ENCODE measurements at regions not wholly inside any gene's neighbourhood (a gene's known extent, or its start where the extent isn't known, plus 50 kb on each side); places are given as distances from the start of the nearest gene placed in this dataset.
"Not testable (repeated sequence)": the region's sequence is repeated elsewhere in the genome, so short reads cannot be mapped to it uniquely, and the experiment has no call there.

DNA sequence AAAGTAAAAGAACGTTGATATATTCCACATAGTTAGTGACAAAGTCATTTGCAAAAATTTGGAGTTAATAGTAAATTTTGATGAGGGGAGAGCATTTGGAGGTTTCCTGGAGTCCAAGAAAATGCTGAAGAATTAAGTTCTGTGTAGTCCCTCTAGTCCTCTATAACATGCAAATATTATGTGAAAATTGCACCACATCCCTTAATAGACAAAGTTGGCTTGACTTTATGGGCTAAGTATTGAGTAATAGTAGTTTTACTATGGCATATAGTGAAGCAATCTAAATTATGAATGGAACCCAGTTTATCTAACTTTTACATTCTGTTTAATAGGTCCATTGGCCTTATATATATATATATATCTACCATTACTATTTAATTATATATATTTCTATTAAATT is 66.4 kb upstream of the DCN start:
- Histone ChIP-seq H3K4me3 (ENCODE audit: low read depth, low read length) (no peak overlapping the region), H3K27me3 (ENCODE audit: control insufficient read depth, insufficient read depth, low read length) (no peaks in the 10 kb centered on the region), H3K36me3 (ENCODE audit: control insufficient read depth, insufficient read depth, low read length) (no peaks in the 10 kb centered on the region)
- TF ChIP-seq, protein P1, sequence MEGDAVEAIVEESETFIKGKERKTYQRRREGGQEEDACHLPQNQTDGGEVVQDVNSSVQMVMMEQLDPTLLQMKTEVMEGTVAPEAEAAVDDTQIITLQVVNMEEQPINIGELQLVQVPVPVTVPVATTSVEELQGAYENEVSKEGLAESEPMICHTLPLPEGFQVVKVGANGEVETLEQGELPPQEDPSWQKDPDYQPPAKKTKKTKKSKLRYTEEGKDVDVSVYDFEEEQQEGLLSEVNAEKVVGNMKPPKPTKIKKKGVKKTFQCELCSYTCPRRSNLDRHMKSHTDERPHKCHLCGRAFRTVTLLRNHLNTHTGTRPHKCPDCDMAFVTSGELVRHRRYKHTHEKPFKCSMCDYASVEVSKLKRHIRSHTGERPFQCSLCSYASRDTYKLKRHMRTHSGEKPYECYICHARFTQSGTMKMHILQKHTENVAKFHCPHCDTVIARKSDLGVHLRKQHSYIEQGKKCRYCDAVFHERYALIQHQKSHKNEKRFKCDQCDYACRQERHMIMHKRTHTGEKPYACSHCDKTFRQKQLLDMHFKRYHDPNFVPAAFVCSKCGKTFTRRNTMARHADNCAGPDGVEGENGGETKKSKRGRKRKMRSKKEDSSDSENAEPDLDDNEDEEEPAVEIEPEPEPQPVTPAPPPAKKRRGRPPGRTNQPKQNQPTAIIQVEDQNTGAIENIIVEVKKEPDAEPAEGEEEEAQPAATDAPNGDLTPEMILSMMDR (IDR thresholded peaks at IDR 0.05; ENCODE audit: insufficient read depth, low read length, severe bottlenecking): no peak
- FAIRE-seq: no peak
- no peak for DNase-seq (ENCODE audit: low read depth)

DNA sequence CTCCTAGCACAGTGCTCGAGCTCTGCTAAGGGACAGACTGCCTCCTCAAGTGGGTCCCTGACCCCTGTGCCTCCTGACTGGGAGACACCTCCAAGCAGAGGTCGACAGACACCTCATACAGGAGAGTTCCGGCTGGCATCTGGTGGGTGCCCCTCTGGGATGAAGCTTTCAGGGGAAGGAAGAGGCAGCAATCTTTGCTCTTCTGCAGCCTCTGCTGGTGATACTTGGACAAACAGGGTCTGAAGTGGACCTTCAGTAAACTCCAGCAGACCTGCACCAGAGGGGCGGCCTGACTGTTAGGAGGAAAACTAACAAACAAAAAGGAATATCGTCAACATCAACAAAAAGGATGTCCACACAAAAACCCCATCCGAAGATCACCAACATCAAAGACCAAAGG is 60.6 kb upstream of the DCN start:
- not testable (repeated sequence) for DNase-seq (ENCODE audit: low read depth); H3K27me3 ChIP-seq (ENCODE audit: control insufficient read depth, insufficient read depth, low read length); H3K4me3 ChIP-seq (ENCODE audit: low read depth, low read length); FAIRE-seq; H3K36me3 ChIP-seq (ENCODE audit: control insufficient read depth, insufficient read depth, low read length)
- TF ChIP-seq, protein P1 (IDR thresholded peaks at IDR 0.05; ENCODE audit: insufficient read depth, low read length, severe bottlenecking): peak; percentile 15

GRCh38 chr12:91241756-91242155 is 59.1 kb upstream of the DCN start:
- no peaks in the 10 kb centered on the region for H3K36me3 ChIP-seq (ENCODE audit: control insufficient read depth, insufficient read depth, low read length)
- DNase-seq (ENCODE audit: low read depth) (no peak), FAIRE-seq (no peak)
- no peaks in the 10 kb centered on the region for H3K27me3 ChIP-seq (ENCODE audit: control insufficient read depth, insufficient read depth, low read length)
- TF ChIP-seq, protein P1 (IDR thresholded peaks at IDR 0.05; ENCODE audit: insufficient read depth, low read length, severe bottlenecking): no peak
- H3K4me3 ChIP-seq (ENCODE audit: low read depth, low read length): no peak overlapping the region

DNA sequence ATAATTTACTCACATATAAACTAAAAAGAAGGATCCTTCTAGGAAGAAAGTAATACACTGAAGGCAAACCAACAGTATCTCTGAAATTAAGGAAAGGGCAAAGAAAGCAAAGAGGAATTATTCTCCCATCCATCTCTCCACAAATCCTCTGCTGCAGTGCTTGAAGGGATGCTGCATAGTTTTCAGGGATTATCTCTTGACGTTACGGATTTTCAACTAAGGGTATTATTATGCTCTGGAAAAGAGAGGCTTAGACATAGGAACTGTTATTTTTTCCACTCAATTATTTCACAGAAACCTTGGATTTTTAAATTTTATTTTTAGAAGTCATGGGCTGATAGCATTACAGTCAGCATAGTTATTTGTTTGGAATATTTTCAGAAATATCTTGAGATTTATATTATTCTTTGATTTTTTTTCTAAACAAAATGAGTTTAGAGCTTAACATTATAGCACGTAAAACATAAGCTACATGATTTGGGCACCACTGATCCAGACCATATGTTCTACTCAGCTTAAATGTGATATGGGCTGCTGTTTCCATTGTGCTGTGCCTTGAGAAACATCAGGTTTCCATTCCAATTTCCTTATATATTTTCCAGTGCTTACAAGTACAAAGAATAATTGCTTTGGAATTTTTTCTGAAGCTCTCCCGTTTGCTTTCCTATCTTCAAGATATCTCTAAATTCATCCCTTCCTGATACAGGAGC is 57.9 kb upstream of the DCN start:
- DNase-seq (ENCODE audit: low read depth): no peak
- H3K36me3 ChIP-seq (ENCODE audit: control insufficient read depth, insufficient read depth, low read length): no peaks in the 10 kb centered on the region
- no peak overlapping the region for H3K4me3 ChIP-seq (ENCODE audit: low read depth, low read length)
- TF ChIP-seq, protein P1 (IDR thresholded peaks at IDR 0.05; ENCODE audit: insufficient read depth, low read length, severe bottlenecking): no peak
- no peak for FAIRE-seq
- H3K27me3 ChIP-seq (ENCODE audit: control insufficient read depth, insufficient read depth, low read length): no peaks in the 10 kb centered on the region

GRCh38 chr12:91239481-91239880 is 56.9 kb upstream of the DCN start:
- DNase-seq (ENCODE audit: low read depth) (no peak), FAIRE-seq (no peak)

More at GRCh38 chr12:91239481-91239880, 56.9 kb upstream of the DCN start:
- TF ChIP-seq, protein P1 (IDR thresholded peaks at IDR 0.05; ENCODE audit: insufficient read depth, low read length, severe bottlenecking): no peak
- Histone ChIP-seq H3K4me3 (ENCODE audit: low read depth, low read length) (no peak overlapping the region), H3K36me3 (ENCODE audit: control insufficient read depth, insufficient read depth, low read length) (no peaks in the 10 kb centered on the region), H3K27me3 (ENCODE audit: control insufficient read depth, insufficient read depth, low read length) (no peaks in the 10 kb centered on the region)

Data from bronchial epithelial cell (primary cell).